K562 (cell line): ENCODE measurements at regions not wholly inside any gene's neighbourhood (a gene's known extent, or its start where the extent isn't known, plus 50 kb on each side); places are given as distances from the start of the nearest gene placed in this dataset.

ENCODE experiments used
- ATAC-seq: fragments of 200-7000 bp; cut with Tn5 transposase; 3 replicates; pipeline ENCODE4 v1.9.1; 2020; ENCODE audit warnings: moderate library complexity
- BruUV-seq: library from RNA; stranded (reverse); fragments of 400-500 nt; replicated peaks from 2 replicates; lab custom pipeline; 2021; lab: Mats Ljungman, UMichigan
- CTCF ChIA-PET: fragments of 300-600 bp; formaldehyde crosslinking; extraction: SDS; loops from one replicate; lab custom pipeline; 2021; ENCODE audit warnings: low intra/inter-chr PET ratio; lab: Yijun Ruan, JAX
- POLR2A ChIA-PET: fragments of 300-600, 350-650 bp; sonication (Branson Sonifier 250); formaldehyde crosslinking; extraction: SDS; loops from one replicate; lab custom pipeline; 2021; ENCODE audit warnings: antibody characterized with exemption, inconsistent platforms; lab: Yijun Ruan, JAX
- DNase-seq, 4 experiments: peaks; one replicate each; pipeline versions ENCODE4 v3.0.0 to v3.0.0-alpha.2; 2011 to 2018; ENCODE audit warnings: low spot score in 3 of 4, mixed read lengths in 3 of 4; ENCODE audit errors: extremely low read depth in 1 of 4
- FAIRE-seq: peaks from 2 replicates; lab custom pipeline; 2011; peaks lifted over from hg19 to GRCh38; lab: Jason Lieb, UNC
- H2AFZ ChIP-seq: 2 replicates; pipeline ENCODE4 v1.6.0; 2011; ENCODE audit warnings: low read depth, low read length, control low read depth, inconsistent platforms
- H3K27ac ChIP-seq: fragments of 200-600 bp; 3 replicates; pipeline ENCODE4 v1.8.0; 2011; ENCODE audit warnings: low read depth, mild to moderate bottlenecking, control low read depth, inconsistent platforms, low read length, moderate library complexity, mixed read lengths; ENCODE audit errors: extremely low read depth
- H3K27me3 ChIP-seq, 2 experiments: fragments of 300-600 bp in 1 of 2; 2 replicates in 1 of 2; 3 replicates in 1 of 2; pipeline versions ENCODE4 v1.6.0 to v1.8.0; 2011; ENCODE audit warnings: inconsistent platforms in 2 of 2, low read length in 2 of 2, mild to moderate bottlenecking in 1 of 2, mixed read lengths in 1 of 2, moderate library complexity in 1 of 2; ENCODE audit not compliant: control insufficient read depth in 2 of 2, insufficient read depth in 2 of 2
- H3K36me3 ChIP-seq: fragments of 300-600 bp; 3 replicates; pipeline ENCODE4 v1.8.0; 2011; ENCODE audit warnings: mild to moderate bottlenecking, low read length, inconsistent platforms; ENCODE audit not compliant: control insufficient read depth, insufficient read depth
- H3K4me1 ChIP-seq, 2 experiments: fragments of 200-600 bp in 1 of 2; replicated peaks in 1 of 2; 2 replicates in 1 of 2; 3 replicates in 1 of 2; pipeline versions ENCODE4 v1.5.1 to v1.8.0; 2011; ENCODE audit warnings: inconsistent platforms in 2 of 2, low read length in 2 of 2, mild to moderate bottlenecking in 1 of 2, mixed read lengths in 1 of 2, moderate library complexity in 1 of 2; ENCODE audit not compliant: control insufficient read depth in 2 of 2, insufficient read depth in 2 of 2
- H3K4me2 ChIP-seq: 2 replicates; pipeline ENCODE4 v1.6.1; 2011; ENCODE audit warnings: low read length, control low read depth, inconsistent platforms, mixed read lengths; ENCODE audit not compliant: insufficient read depth
- H3K4me3 ChIP-seq: fragments of 200-600 bp; sonication (generic), shearing (Covaris generic); 2 replicates; pipeline ENCODE4 v1.5.1; 2016; ENCODE audit warnings: control low read depth, inconsistent platforms
- H3K79me2 ChIP-seq: fragments of 200-600 bp; 3 replicates; pipeline ENCODE4 v1.8.0; 2011; ENCODE audit warnings: low read length, inconsistent platforms; ENCODE audit not compliant: control insufficient read depth, insufficient read depth
- H3K9ac ChIP-seq, 2 experiments: 2 replicates each; pipeline versions ENCODE4 v1.6.0 to v1.6.1; 2011; ENCODE audit warnings: low read depth in 2 of 2, low read length in 2 of 2, control low read depth in 1 of 2, inconsistent platforms in 1 of 2, mild to moderate bottlenecking in 1 of 2, mixed read lengths in 1 of 2; ENCODE audit not compliant: insufficient read depth in 1 of 2
- H3K9me1 ChIP-seq: one replicate; pipeline ENCODE4 v1.6.0; 2011; ENCODE audit warnings: inconsistent platforms, mild to moderate bottlenecking, low read length, moderate library complexity; ENCODE audit not compliant: control insufficient read depth, insufficient read depth
- H3K9me3 ChIP-seq: replicated peaks from 2 replicates; pipeline ENCODE4 v1.5.1; 2011; ENCODE audit warnings: low read depth, low read length, inconsistent platforms; ENCODE audit not compliant: control insufficient read depth, insufficient read depth
- H4K20me1 ChIP-seq: replicated peaks from 2 replicates; pipeline ENCODE4 v1.6.1; 2011; ENCODE audit warnings: low read length, inconsistent platforms, mixed read lengths; ENCODE audit not compliant: control insufficient read depth, insufficient read depth
- ATF1 ChIP-seq, 2 experiments: fragments of 450-650 bp in 1 of 2; IDR thresholded peaks; 2 replicates each; pipeline ENCODE4 v1.6.1; 2016; ENCODE audit warnings: missing compliant biosample characterization in 1 of 2, missing genetic modification characterization in 1 of 2
- E2F3 ChIP-seq: fragments of 250-450 bp; sonication (Bioruptor Pico); IDR thresholded peaks from 2 replicates; pipeline ENCODE4 v1.4.0; 2020; ENCODE audit warnings: mild to moderate bottlenecking
- FIP1L1 ChIP-seq: fragments of 200-400 bp; formaldehyde crosslinking; IDR thresholded peaks from 2 replicates; pipeline ENCODE4 v1.6.1; 2018; ENCODE audit warnings: mild to moderate bottlenecking, low read depth, low read length; ENCODE audit not compliant: poor library complexity, severe bottlenecking
- FUS ChIP-seq: fragments of 200-400 bp; formaldehyde crosslinking; optimal IDR thresholded peaks from 2 replicates; pipeline ENCODE3; 2017; ENCODE audit warnings: low read depth, low read length
- HDAC8 ChIP-seq: fragments of 450-650 bp; IDR thresholded peaks from 2 replicates; pipeline ENCODE4 v1.6.1; 2016; ENCODE audit warnings: mild to moderate bottlenecking, missing genetic modification characterization, moderate library complexity, missing compliant biosample characterization
- HNRNPK ChIP-seq: fragments of 200-400 bp; formaldehyde crosslinking; IDR thresholded peaks from one replicate; pipeline ENCODE4 v1.6.1; 2018; ENCODE audit warnings: mild to moderate bottlenecking, low read depth, low read length; ENCODE audit not compliant: poor library complexity, severe bottlenecking
- PTRF ChIP-seq: fragments of 450-650 bp; IDR thresholded peaks from 2 replicates; pipeline ENCODE4 v1.6.1; 2016; ENCODE audit warnings: mild to moderate bottlenecking, missing genetic modification characterization, missing compliant biosample characterization
- SIRT6 ChIP-seq: IDR thresholded peaks from one replicate; pipeline ENCODE4 v1.6.1; 2012; ENCODE audit warnings: low read depth, mild to moderate bottlenecking, control low read depth, inconsistent platforms, low read length, moderate library complexity
- SREBF1 ChIP-seq: fragments of 150-350 bp; IDR thresholded peaks from 2 replicates; pipeline ENCODE4 v1.6.1; 2014; ENCODE audit warnings: antibody characterized with exemption, low read depth, low read length, borderline replicate concordance
- THAP12 ChIP-seq: fragments of 250-450 bp; sonication (Bioruptor Pico); IDR thresholded peaks from 2 replicates; pipeline ENCODE4 v1.9.0; 2021; ENCODE audit warnings: mild to moderate bottlenecking, inconsistent platforms
- ZNF436 ChIP-seq: fragments of 250-450, 450-650 bp; sonication (Bioruptor Pico); formaldehyde crosslinking; IDR thresholded peaks from 2 replicates; pipeline ENCODE4 v1.7.0; 2020; ENCODE audit warnings: mild to moderate bottlenecking
- WGBS: fragments of 100-300 bp; shearing (Covaris generic); methylation state at CpG from one replicate; pipeline ENCODE4 v1.1.6; 2016; ENCODE audit warnings: low coverage, mixed read lengths; ENCODE audit not compliant: insufficient coverage; ENCODE audit errors: missing lambda C conversion rate; 5-methylcytosine and 5-hydroxymethylcytosine counted together
- in situ Hi-C: fragments of 300-500 bp; cut with MboI; formaldehyde crosslinking; loops from 4 replicates; pipeline ENCODE4 v1.15.0; 2018; ENCODE audit warnings: inconsistent platforms, mixed read lengths
- intact Hi-C: fragments of 100-400 bp; cut with micrococcal nuclease; formaldehyde crosslinking; loops from 2 replicates; pipeline ENCODE4 v1.14.2; 2022

DNA sequence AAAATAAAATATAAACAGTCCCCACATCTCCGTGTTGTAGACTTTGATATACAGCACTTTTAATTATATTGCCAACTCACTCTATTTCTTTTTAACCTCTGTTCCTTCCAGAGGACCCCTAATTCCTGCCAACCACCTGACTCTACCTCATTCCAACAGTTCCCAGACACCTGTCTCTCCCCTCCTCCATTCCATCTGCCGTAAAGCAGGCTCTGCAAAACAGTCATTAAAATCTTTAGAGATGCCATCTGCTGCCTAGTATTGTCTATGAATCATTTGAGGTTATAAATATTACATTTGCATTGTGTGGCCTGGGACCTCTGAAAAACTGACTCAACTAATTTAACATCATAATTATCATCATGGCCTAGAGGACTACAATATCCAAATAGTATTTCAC is 148.8 kb upstream of the DCN start (continued):
- TF ChIP-seq FUS = no peak
- no peak for TF ChIP-seq E2F3 (CRISPR knock-in tag)

DNA sequence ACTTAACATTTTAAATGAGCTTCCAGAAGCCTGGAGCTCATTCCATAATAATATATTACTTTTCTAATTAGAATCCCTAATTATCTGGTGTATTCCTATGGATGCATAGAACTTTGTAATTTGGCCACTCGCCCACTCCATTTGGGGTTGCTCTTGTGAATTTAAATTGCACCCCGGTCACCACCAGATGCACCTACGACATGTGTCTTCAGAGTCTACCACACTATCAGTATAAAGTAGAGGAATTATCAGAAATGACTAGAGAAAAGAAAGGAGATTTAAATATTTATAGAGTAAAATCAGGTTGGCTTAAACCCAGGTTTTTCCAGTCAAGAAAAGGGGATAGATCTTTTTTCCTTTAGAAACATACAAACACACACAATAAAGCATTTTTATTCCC is 145.8 kb upstream of the DCN start:
- FAIRE-seq (no peak), DNase-seq (no peak), ATAC-seq (no peak)
- Histone ChIP-seq H3K9me1 (no peaks in the 10 kb centered on the region), H3K27ac (no peak overlapping the region), H3K9ac (no peak overlapping the region), H3K27me3 (no peaks in the 10 kb centered on the region), H3K4me3 (no peak overlapping the region), H3K36me3 (no peaks in the 10 kb centered on the region; the same call in 2 of the 3 replicates), H3K4me1 (no peaks in the 10 kb centered on the region), H3K79me2 (no peaks in the 10 kb centered on the region), H3K4me2 (no peak overlapping the region), H4K20me1 (no peaks in the 10 kb centered on the region), H2AFZ (no peak overlapping the region), H3K9me3 (no peaks in the 10 kb centered on the region)
- BruUV-seq = no TSS peak
- ChIA-PET CTCF (no interaction called here), POLR2A (interaction anchor here (1.1 kb wide), 1 partner anchor 10 kb away, joined by 4 read pairs; no protein-coding TSS in a partner anchor)
- 68% methylated on average over 3 of the region's 3 CpGs for WGBS
- in situ Hi-C loops (loop anchor here (25.0 kb wide), 1 partner anchor 341 kb away; no protein-coding TSS in a partner anchor), intact Hi-C loops (loop anchor here (5.0 to 10.0 kb wide), 3 partner anchors 224 to 371 kb away; partner anchors contain the start of gene CCER1)
- TF ChIP-seq HDAC8 (tag) (no peak), FIP1L1 (no peak), HNRNPK (no peak), PTRF (tag) (no peak), ZNF436 (no peak), THAP12 (CRISPR knock-in tag) (no peak), SIRT6 (no peak), ATF1 (CRISPR knock-in tag; IDR thresholded peaks at IDR 0.05) (no peak), ATF1 (tag; IDR thresholded peaks at IDR 0.05) (no peak), SREBF1 (no peak)
